Upper lobe of left lung (tissue), 4 donors: ENCODE measurements at regions not wholly inside any gene's neighbourhood (a gene's known extent, or its start where the extent isn't known, plus 50 kb on each side); places are given as distances from the start of the nearest gene placed in this dataset.

Experiments
- CTCF ChIP-seq, 6 experiments: fragments of 450-650 bp in 4 of 6; fragments of 200-600 bp in 2 of 6; sonication (generic) in 2 of 6; IDR thresholded peaks; one replicate each; pipeline ENCODE4 v1.5.1; 2016 to 2019; ENCODE audit warnings: antibody characterized with exemption in 6 of 6
- POLR2AphosphoS5 ChIP-seq, 2 donors: sonication (generic); formaldehyde crosslinking; IDR thresholded peaks; one replicate each; pipeline ENCODE4 v1.5.1; 2017; ENCODE audit warnings: antibody characterized with exemption in 2 of 2

GRCh38 chr1:18537386-18538306 is 56.9 kb downstream of the KLHDC7A start:
- TF ChIP-seq POLR2AphosphoS5 (IDR thresholded peaks at IDR 0.05) (no peak), CTCF (IDR thresholded peaks at IDR 0.05) (no peak)
